HG02938 (cell line): ENCODE measurements at regions not wholly inside any gene's neighbourhood (a gene's known extent, or its start where the extent isn't known, plus 50 kb on each side); places are given as distances from the start of the nearest gene placed in this dataset.
"Not testable (repeated sequence)": the region's sequence is repeated elsewhere in the genome, so short reads cannot be mapped to it uniquely, and the experiment has no call there.

Source experiments
- ATAC-seq: cut with Tn5 transposase; IDR thresholded peaks from one replicate; pipeline ENCODE4 v1.9.1; 2021; ENCODE audit warnings: mild to moderate bottlenecking, moderate library complexity; ENCODE audit not compliant: unreplicated experiment

- ATAC-seq, result no peak
Measured at GRCh38 chr20:56723331-56723730, 94.2 kb downstream of the TFAP2C start.

DNA sequence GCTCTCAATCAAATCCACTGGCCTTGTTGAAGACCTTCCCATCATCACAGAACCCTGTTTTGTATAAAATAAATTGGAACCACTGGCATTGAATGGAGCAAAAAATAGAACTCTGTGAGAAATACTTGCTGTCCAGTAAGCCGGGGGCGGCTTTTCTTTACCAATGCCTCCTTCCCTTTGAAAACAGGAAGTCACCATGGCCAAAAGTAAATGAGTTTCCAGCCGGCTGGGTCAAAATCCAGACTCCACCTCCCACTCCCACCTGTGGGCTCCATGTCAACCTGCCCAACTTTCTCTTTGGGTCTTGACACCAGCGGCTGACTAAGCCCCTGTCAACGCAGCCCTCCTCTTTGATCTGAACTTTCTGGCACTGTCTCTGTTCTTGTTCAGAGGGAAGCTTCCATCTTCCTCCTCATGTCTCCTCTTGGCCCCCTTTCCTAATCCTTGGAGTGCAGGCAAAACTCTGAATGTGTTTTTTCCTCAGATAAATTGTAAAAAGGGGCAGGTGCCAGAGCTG, 95.2 kb downstream of the TFAP2C start:
- no peak for ATAC-seq

DNA sequence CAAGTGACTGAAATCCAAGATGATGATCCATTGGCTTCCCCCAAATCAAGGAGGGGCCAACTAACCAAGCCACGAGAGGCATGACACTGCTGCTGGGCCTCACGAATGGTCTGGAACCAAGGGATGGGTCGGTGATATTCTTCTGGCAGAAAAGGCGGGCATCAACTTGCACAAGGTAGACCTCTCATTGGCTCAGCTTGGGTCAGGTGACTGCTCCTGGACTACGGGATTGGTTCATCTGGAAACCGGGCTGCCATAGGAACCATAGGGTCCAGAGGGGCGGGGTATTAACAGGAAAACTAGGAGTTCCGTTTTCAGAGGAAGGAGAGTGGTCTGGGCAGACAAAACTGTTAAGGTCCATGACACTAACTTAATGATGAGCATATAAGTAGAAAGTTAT, 100.9 kb downstream of the TFAP2C start:
- ATAC-seq, result no peak

DNA sequence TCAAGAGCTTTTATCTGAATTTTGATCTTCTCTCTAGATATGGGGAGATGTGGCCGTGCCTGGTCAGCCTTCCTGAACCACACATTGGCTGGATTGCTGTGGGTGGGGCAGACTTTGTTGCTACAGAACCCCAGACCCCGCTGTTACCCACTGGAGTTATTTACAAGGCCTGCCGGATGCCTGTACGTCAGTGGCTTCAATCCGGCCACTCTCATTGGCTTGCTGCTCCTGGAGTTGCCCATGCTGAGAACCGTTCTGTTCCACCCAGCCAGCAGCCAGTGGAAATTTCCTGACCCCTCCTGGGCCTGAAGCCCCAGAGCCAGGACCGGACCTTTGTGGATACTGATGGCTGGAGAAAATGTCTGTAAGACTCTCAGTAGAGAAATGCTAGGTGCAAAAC, 101.9 kb downstream of the TFAP2C start:
- no peak for ATAC-seq

DNA sequence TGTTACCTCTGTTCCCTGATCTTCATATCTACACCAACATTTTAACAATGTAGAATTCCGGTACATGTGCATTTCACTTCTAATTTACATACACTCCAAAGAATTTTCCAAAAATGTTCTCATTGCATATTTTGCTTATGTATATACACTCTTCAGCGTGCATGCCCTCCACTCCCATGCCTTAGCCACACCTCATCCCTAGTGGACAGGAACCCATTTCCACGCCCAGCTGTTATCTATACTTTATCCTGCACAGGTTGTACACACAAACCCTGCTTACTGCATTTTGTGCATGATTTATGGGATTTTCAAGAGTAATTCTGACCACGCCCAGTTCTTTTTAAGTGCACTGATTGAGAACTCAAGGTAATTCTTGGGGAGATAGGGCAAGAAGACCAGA, 102.4 kb downstream of the TFAP2C start:
- no peak for ATAC-seq

DNA sequence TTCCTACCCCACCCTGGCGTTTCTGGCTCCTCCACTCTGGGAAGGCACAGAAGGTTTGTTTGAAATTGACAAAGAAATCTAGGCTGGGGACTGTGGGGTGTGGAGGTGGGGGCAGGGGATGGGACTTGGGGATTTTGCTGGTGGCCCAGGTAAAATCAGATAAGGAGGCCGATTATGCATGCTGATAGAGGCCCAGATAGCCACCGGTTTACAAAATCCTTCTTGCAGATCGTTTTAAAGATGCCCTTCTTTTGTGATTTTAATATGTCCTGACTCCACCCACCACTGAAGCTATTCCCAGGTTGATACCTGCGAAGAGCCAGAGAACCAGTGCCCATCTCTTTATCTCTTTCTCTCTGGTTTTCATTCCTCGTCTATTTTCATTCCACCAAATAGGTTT, 104.9 kb downstream of the TFAP2C start:
- ATAC-seq, result no peak

- no peak for ATAC-seq
Measured at GRCh38 chr20:56735084-56735642, 106.1 kb downstream of the TFAP2C start.

- ATAC-seq, result no peak
Measured at GRCh38 chr20:56736285-56736857, 107.3 kb downstream of the TFAP2C start.

DNA sequence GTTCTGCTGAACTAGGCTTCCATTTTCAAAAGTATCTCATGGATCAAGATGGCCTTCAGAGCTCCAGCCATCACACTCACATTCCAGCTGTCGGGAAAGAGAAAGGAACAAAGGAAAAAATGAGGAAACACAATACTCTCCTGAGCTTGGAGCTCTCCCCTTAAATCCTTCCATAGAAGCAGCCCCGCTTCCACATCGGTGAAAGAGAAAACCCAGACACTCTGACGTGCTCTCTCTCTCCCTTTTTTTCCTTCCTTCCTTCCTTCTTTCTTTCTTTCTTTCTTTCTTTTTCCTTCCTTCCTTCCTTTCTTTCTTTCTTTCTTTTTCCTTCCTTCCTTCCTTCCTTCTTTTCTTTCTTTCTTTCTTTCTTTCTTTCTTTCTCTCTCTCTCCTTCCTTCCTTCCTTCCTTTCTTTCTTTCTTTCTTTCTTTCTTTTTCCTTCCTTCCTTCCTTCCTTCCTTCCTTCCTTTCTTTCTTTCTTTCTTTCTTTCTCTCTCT, 115.3 kb downstream of the TFAP2C start:
- not testable (repeated sequence) for ATAC-seq

- ATAC-seq, result no peak
Measured at GRCh38 chr20:56748476-56749377, 119.6 kb downstream of the TFAP2C start.

DNA sequence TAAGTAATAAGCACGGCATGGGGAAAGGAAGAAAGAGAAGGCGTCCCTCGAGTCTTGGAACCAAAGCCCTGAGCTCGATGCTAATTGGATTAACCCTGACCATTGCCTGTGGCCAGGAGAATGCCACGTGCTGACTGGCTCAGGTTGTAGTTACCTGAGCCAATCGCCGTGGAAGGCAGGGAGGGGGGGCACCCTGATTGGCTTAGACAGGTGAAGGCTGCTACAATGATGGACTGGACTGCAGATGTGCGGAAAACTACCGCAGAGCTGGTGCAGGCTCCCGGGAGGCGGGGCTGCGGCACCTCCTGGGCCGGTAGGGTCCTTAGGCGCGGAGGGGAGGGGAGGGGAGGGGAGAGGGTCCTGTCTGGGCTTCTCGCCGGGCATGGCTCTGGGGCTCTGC, 121.3 kb downstream of the TFAP2C start:
- no peak for ATAC-seq

GRCh38 chr20:56752274-56752673, 123.2 kb downstream of the TFAP2C start:
- ATAC-seq, result no peak

GRCh38 chr20:56755201-56755600, 126.1 kb downstream of the TFAP2C start:
- ATAC-seq, result no peak

- ATAC-seq, result not testable (repeated sequence)
Measured at GRCh38 chr20:56756658-56757057, 127.6 kb downstream of the TFAP2C start.

GRCh38 chr20:56758706-56759105, 129.6 kb downstream of the TFAP2C start:
- no peak for ATAC-seq

- ATAC-seq, result no peak
Measured at GRCh38 chr20:56759741-56760278, 130.7 kb downstream of the TFAP2C start.

GRCh38 chr20:56760610-56761009, 131.5 kb downstream of the TFAP2C start:
- no peak for ATAC-seq

- ATAC-seq, result no peak
Measured at GRCh38 chr20:56761393-56761792, 132.3 kb downstream of the TFAP2C start.

DNA sequence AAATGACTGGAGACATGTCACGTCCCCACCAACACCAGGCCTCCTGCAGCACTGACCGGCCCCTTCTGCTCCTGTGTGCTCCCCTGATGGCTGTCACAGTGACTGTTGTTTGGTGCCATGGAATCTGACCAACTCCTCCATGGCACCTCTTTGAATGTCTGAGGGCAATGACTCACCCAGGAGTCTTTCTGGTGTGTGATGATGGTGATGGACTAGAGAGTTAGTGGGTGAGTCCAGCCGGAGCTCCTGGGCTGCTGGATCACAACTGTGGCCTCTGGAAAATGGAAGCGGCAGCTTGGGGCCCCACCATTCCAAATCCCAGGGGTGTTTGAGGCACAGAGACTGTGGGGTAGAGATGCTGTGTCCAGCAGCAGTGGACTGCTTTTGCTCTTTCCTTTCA, 133.3 kb downstream of the TFAP2C start:
- no peak for ATAC-seq

- ATAC-seq, result no peak
Measured at GRCh38 chr20:56762829-56763228, 133.7 kb downstream of the TFAP2C start.

DNA sequence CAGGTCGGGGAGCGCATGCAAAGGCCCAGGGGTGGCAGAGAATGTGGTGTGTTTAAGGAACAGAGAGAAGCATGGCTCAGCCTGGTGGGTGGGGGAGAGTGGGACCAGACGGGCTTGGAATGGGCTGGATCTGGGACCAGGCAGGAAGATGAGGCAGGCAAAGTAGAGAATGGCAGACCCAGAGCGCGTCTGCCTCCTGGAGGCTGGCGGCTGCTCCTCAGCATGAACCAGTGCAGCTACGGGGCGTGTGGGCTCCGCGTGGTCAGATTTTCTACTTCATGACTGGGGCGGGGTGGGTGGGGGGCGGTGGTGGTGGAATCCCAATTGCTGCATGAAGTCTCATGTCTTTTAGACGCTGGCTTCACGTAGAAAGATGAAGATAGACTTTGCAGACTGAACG, 135.6 kb downstream of the TFAP2C start:
- ATAC-seq, result no peak
